Ureter (tissue), 1 donor: ENCODE measurements at regions not wholly inside any gene's neighbourhood (a gene's known extent, or its start where the extent isn't known, plus 50 kb on each side); places are given as distances from the start of the nearest gene placed in this dataset.

Experiments
- DNase-seq: peaks from one replicate; pipeline ENCODE4 v3.0.0-alpha.2; 2020; ENCODE audit warnings: low spot score
- donor health status: DM: yes; HTN: yes; CAD: no.

DNA sequence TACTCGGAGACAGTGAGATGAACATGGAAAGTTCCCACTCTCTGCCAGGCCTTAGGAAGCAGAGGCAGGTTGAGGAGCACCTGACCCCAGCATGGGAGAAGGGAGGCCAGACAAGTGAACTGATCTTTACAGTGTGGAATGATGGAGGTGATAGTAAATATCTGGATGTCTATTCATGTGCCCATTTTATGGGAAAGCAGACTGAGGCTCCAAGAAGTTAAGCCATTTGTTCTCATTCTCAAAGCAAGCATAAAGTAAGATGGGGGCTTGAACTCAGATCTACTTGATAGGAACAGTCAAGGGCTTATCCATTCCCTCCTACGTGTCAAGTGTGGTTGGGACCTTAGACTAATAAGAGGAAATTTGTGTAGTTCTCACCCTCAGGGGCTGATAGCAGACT, 461.5 kb downstream of the MN1 start:
- no peak for DNase-seq

DNA sequence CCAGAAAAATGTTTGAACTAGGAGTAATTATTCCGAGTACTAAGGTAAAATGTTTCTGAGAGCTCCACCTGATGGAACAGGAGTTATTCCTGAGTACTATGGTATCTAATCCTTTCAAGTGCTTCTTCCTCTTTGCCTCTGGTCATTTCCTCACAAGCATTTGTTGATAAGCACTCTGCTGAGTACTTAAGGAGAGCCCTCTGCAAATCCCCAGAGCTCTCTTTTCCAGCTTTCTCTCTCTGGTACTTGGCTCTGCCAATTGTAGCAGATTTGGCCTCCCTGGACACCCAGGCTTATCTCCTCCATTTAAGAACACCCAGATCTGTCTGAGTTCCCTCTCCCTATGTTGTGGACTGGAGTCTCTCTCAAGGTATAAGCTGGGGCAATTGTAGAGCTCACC, 457.0 kb downstream of the MN1 start:
- no peak for DNase-seq

DNA sequence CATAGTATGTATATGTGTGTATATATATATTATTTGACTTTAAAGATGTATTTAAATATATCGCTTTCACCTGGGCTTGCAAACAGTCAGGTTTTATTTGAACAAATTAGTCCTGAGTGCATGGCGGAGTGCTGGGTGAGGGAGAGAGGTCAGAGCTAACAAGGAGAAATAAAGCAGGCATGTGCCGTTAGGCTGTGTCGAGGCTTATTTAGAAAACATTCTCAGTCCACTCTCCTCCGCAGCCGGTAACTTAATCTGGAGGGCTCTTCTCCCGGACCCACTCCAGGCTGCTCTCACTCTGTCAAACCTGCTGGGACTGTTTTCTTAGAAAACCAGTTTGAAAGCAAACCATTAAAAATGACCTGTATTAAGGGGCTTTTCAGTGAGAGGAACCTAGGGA, 455.9 kb downstream of the MN1 start:
- DNase-seq: no peak

DNA sequence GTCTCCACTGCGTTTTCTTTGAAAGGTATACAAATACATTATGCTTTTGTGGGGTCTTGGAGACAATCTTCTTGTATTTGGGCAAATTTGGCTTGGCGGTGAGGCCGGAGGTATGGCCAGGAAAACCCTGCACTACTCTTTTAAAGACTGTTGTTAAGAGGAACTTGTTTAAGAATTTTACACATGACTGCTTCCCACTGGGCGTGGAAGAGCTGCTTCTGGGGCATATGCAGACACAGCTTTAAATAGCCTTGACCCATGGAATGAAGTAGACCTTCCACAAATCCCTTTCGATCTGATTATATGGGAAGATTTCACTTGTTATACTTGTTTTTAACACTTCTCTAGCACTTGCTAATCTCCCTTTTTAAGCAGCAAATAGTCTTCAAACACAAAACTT, 453.6 kb downstream of the MN1 start:
- no peak for DNase-seq

DNA sequence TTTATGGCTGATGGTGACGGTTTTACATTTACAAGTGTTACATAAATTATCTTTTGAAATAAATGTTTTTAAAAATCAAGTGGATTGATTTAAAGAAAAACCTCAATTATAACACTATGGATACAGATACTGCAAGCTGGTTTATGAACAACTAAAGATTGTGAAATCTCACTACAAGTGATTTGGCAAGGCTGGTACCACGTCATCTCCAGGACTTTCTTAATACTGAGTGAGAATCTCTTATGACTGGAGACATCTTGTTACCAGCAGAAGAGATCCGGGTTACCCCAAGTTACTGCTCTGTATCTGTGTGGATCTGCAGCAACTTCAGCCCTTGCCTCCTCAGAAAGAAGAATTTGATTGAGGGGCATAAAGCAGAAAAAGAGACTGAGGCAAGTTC, 452.9 kb downstream of the MN1 start:
- DNase-seq: no peak

DNA sequence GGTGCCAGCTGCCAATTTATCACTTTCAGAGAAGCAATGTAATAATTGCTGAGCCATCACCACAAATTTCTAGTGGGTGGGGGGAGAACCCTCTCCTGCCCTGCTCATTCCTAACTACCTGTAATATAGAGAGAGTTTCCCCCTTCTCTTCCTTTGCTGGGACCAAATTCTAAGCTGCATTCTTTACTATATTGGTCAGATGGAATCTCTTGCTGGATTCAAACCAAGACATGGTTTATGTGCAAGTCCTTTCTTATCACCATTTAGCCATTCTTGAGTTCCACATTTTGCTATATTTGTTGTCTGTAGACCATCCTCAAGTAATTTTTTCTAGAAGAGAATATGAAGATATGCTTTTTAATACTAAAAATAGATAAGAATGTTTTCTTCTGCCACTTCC, 452.1 kb downstream of the MN1 start:
- no peak for DNase-seq

DNA sequence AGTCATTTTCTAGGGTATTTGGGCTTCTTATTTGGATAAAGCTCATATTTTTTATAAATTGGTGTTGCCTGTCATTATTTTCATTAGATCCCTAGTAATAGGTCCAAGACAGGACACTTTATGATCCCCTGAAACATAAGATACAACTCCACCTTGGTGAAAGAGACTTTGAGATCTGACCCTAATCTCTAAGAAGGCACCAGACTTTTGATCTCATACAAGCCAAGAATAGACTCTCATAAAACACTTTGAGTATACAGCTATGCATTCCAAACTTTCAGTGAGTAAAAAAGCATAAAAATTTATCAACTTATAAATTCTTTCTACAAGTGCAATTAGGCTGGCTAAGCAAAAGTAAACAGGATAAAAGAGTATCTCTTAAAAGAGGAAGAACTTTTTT, 451.2 kb downstream of the MN1 start:
- no peak for DNase-seq

DNA sequence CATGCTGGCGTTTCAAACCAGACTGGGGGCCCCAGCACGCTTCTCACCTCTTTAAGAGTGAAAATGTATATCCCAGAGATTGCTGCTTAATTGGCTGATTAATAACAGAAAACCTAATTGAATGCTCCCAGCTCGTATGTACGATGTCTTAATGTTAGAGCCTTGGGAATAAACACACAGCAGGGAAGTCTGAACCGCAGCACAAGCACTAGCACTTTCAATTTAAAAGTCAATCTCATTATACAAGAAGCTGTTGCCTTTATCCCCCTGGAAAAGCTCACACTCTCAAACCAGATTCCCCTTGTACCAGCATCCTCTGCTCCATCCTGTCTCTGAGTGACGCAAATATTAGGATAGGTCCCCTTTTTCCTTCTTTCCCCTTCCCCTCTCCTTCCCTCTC, 449.1 kb downstream of the MN1 start:
- DNase-seq: no peak

DNA sequence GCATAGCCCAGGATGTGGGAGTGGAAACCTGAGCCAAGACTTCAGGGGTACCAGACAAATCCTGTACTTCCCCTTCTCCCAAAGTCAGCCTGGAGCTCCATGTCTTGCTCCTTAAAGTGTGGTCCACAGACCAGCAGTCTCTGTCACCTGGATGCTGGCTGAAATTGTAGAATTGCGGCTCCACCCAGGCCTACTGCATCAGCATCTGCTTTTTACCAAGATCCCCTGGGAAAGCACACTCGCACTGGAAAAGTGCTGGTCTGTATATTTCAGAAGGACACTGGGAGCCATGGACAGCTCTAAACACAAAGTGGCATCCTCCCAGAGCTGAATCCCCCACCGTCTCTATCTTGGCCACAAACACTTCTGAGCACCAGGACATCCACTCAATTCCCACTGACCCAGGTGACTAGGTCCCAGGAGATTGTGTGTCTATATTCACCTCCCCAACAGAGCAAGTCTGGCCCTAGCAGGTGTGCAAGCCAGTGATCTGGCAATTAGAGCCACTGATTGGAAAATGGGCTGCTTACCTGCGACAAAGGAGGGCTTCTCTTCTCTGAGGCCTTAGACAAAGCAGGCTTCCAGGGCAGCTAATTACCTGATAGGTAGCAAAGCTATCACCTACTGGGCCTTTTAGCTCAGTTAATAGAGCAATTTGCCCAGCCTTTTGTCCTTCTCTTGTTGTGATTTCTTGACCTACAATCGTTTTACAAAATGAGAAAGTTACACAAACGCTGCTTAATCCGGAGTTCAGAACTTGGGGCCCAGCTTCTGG, 443.3 kb downstream of the MN1 start:
- DNase-seq: no peak

DNA sequence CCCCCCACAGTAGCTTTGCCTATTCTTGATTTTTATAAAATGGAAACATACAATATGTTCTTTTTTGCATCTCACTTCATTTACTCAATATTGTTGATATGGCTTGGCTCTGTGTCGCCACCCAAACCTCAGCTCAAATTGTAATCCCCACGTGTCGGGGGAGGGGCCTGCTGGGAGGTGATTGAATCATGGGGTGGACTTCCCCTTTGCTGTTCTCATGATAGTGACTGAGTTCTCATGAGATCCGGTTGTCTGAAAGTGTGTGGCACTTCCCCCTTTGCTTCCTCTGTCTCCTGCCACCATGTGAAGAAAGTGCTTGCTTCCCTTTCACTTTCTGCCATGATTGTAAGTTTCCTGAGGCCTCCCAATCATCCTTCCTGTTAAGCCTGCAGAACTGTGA, 431.3 kb downstream of the MN1 start:
- DNase-seq: no peak

DNA sequence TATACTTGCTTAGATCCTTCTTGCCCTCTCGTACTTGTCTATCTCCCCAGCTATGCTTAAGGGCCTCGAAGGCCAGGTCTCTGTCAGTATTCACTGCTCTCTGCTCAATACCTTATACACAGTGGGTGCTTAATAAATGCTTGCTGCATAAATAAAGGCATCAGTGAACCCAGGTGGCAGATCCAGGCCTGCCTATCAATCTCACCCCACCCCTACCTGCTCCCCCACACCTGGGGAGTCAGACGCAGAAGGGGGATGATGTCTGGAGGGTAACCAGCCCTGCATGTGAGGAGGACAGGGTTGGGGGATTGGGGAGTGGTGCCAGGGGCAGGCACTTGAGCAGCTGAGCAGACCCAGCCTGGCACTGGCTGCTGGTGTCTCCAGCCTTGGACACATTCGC, 430.6 kb downstream of the MN1 start:
- no peak for DNase-seq

DNA sequence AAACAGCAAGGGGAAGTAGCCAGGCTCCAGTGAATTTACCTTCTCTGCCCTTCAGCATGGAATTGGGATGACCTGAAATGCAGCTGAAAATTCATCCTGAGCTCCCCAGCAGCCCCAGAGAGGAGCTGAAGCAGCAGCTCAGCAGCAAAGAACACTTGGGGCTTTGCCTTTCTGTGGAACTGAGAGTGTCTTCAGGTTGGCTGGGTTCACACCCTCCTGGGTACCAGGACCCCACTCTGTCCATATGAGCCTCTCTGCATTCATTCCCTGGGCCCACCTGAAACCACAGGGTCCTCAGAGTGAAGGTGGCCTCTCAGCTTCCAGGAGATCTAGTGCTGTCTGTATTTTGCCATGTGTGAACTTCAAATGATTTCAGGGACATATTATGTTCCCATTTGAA, 429.2 kb downstream of the MN1 start:
- no peak for DNase-seq

DNA sequence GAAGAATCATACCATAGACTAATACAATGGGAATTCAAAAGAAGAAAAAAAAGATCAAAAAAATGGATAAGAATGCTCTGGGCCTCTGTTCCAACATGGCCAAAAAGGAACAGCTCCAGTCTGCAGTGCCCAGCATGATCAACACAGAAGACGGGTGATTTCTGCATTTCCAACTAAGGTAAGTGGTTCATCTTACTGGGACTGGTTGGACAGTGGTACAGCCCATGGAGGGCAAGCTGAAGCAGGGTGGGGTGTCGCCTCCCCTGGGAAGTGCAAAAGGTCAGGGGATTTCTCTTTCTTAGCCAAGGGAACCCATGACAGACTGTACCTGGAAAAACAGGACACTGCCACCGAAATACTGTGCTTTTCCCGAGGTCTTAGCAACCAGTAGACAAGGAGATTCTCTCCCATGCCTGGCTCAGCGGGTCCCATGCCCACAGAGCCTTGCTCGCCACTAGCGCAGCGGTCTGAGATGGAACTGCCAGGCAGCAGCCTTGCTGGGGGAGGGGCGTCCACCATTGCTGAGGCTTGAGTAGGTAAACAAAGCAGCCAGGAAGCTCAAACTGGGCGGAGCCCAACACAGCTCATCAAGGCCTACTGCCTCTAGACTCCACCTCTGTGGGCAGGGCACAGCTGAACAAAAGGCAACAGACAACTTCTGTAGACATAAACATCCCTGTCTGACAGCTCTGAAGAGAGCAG, 428.4 kb downstream of the MN1 start:
- DNase-seq: no peak

DNA sequence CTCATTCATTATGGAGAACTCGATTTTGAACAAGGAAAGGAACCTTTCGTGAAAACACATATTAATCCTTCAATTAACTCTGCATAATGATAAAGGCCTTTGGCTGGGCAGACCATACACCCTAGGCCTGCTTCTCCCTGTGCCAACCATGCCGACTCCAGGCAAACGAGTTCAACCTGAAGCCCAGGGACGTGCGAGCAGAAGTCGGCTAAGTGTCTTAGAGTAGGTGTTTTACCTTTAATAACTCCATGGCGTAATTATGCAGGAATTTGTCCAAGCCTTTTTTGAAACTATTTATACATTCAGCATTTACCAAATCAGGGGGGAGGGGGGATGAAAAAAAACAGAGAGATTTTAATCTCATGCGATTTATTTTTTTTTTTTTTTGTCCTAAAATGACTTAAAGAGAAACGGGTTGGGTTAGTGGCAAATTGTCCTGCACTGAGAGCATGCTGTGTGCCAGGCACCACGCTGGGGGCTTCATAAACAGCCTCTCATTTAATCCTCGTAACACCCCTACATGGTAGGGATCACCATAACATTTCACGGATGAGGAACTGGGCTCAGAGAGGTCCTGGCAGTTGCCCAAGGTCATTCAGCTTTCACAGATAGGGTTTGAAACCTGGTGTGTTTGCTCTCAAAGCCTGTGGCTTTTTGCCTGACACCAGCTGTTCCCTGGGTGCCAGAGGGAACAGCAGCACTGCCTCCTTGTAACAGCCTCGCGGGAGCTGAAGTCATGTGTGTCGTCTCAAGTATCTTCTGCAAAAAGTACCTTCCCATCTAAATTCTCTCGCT, 423.9 kb downstream of the MN1 start:
- DNase-seq: no peak

DNA sequence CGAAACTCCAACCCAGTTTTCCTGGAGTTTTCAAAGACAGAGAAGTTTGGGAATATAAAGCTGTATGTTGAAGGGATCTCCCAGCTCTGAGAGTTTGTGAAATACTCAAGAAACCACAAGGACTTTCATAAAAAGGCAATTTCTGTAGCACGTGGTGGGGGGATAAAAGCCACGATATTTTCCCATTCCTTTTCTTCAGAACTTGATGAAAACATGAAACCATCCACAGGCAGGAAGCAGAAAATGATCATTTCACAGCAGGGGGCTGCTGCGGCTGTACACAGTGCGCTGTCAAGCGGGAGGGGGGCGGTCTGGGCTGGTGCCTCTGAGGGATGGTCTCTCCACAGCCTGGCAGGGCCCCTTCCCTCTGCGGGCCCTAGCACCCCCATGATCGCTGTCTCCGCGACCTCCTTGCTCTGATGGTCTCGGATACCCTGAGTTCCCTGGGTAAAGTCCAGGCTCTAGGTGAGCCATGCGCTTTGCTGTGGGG, 423.2 kb downstream of the MN1 start:
- no peak for DNase-seq

DNA sequence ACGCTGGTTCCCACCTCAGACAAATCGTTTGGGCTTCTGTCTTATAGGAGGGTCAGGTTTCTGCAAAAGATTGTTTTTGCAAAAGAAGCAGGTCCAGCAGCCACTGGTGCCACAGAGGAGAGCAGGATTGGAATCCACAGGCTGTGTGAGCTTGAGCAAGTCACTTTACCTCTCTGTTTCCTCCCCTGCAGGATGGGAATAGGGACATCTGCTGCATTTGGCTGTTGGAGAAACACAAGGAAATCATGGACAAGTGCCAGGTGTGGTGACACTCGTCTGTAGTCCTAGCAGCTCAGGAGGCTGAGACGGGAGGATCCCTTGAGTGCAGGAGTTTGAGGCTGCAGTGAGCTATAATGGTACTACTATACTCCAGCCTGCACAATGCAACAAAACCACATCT, 422.6 kb downstream of the MN1 start:
- DNase-seq: no peak

DNA sequence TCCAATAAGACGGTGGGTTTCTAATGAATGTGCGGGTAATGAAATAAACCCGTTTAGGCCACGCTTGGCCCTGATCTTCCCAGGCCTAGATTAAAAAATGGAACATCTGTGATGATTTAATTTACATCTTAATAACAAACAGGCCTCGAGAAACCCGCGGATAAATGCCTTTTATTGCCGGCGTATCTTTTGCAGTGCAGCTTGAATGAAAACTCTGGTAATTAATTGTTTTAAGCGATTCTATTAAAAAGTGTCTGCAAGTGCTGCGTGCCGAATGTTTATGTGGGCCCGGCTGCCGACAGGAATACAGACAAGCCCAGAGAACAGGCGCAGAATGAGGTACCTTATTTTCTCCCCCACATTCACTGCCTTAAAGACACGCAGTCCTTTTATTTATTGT, 420.7 kb downstream of the MN1 start:
- no peak for DNase-seq

DNA sequence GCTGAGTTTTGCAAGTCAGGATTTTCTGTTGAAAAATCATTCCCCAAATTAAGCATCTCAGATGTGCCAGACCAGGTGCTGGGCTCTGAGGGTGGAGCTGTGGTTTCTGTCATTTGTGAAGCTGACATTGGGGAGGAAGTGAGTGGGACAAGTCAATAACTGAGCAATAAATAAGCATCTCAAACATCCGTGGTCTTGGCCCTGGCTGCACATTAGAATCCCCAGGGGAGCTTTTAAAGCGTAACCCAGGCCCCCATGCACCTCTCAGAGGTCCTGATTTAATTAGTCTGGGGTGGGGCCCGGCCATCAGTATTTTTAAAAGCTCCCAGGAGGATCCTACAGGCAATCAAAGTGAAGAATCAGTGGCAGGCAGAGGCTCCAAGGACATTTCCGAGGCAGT, 420.0 kb downstream of the MN1 start:
- DNase-seq: no peak

DNA sequence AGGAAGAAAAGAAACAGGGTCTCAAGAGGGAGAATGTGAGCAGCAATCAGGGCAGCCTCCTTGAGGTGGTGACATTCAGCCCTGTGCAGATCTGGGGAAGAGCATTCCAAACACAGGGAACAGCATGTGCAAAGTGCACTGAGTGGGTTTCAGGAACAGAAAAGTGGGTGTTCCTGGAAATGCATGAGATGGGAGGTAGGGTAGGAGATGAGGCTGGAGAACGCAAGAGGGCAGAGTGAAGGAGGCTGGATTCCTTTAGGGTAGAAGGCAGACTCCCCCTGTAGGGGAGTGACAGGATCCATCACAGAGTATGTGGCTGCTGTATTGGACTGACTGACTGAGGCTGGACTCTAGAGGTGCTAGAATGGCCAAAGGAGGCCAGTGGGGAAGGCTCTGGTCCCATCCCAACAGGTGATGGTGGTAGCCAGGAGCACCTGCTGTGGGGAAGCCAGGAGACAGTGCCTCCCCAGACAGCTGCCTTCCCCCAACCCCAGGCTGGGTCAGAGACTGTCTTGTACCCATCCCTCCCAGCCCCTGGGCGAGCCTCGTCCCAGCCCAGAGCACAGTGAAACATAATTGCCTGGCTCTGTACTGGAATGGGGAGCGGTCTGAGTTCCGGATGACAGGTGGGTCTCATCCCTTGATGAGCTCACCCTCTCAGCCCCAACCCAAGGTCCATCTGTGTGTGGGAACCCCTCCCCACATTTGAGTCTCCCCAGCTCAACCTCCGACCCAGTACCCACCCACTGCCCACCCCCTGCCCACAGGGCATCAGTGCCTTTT, 419.4 kb downstream of the MN1 start:
- no peak for DNase-seq

DNA sequence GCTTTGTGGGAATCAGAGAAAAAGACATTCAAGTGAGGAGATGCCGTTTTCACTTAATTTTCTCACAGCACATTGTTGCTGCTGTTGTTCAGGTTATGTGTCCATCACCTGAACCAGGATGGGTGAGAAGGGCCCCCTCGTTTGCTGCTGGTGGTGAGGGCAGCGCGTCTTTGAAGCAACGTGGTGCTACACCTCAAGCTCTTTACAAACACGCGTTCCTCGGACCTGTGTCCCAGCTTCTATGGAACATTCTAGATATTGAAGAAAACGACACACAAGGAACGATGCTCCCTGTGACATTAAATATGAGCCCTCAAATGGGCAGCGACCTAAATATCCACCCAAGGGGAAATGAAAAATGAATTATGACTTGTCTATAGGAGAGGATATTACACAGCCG, 418.6 kb downstream of the MN1 start:
- DNase-seq: no peak

DNA sequence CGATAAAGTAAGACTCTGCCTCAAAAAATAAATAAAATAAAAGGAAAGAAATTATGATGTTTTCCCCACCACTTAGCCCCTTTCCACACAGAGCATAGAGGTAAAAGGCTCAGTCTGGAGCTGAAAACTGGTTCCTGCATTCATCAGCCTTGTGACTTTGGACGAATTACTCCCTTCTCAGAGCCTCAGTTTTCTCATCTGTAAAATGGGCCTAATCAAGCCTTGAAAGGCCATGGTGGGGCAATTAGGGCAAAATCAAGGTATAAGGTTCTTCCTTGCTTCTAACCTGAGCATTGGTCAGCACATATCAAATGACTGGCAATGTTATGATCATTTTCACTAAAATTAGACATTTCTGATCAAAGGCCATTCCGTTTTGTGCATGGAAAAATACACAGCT, 417.7 kb downstream of the MN1 start:
- no peak for DNase-seq
